Astrocyte (in vitro differentiated cells and primary cell): ENCODE measurements at regions not wholly inside any gene's neighbourhood (a gene's known extent, or its start where the extent isn't known, plus 50 kb on each side); places are given as distances from the start of the nearest gene placed in this dataset.

Experiments
- DNase-seq: peaks from one replicate; pipeline ENCODE4 v3.0.0-alpha.2; 2010; ENCODE audit warnings: low read depth
- FAIRE-seq: peaks from 2 replicates; lab custom pipeline; 2011; peaks lifted over from hg19 to GRCh38; lab: Jason Lieb, UNC
- H2AFZ ChIP-seq: 2 replicates; pipeline ENCODE4 v1.6.0; 2012; ENCODE audit warnings: low read depth, low read length, inconsistent platforms
- H3K27ac ChIP-seq: 2 replicates; pipeline ENCODE4 v1.5.1; 2011; ENCODE audit warnings: low read depth, low read length, inconsistent platforms
- H3K27me3 ChIP-seq: 2 replicates; pipeline ENCODE4 v1.6.0; 2011; ENCODE audit warnings: low read length, inconsistent platforms; ENCODE audit not compliant: insufficient read depth
- H3K36me3 ChIP-seq: 2 replicates; pipeline ENCODE4 v1.5.1; 2011; ENCODE audit warnings: low read length, inconsistent platforms; ENCODE audit not compliant: insufficient read depth
- H3K4me1 ChIP-seq: 2 replicates; pipeline ENCODE4 v1.5.1; 2011; ENCODE audit warnings: low read length, inconsistent platforms; ENCODE audit not compliant: insufficient read depth
- H3K4me2 ChIP-seq: 2 replicates; pipeline ENCODE4 v1.6.0; 2012; ENCODE audit warnings: low read length, inconsistent platforms
- H3K4me3 ChIP-seq: 2 replicates; pipeline ENCODE4 v1.5.1; 2011; ENCODE audit warnings: low read depth, mild to moderate bottlenecking, low read length, inconsistent platforms; ENCODE audit not compliant: insufficient read depth
- H3K79me2 ChIP-seq: 2 replicates; pipeline ENCODE4 v1.6.0; 2012; ENCODE audit warnings: mild to moderate bottlenecking, low read length, inconsistent platforms; ENCODE audit not compliant: insufficient read depth
- H3K9ac ChIP-seq: 2 replicates; pipeline ENCODE4 v1.6.0; 2012; ENCODE audit warnings: mild to moderate bottlenecking, low read length, inconsistent platforms
- H3K9me3 ChIP-seq: 2 replicates; pipeline ENCODE4 v1.5.1; 2012; ENCODE audit warnings: low read depth, mild to moderate bottlenecking, low read length, inconsistent platforms; ENCODE audit not compliant: insufficient read depth
- H4K20me1 ChIP-seq: 2 replicates; pipeline ENCODE4 v1.6.0; 2012; ENCODE audit warnings: low read length, inconsistent platforms; ENCODE audit not compliant: insufficient read depth
- H3K27ac Mint-ChIP-seq: one replicate; pipeline ENCODE4 v1.8.0; 2021; ENCODE audit warnings: mild to moderate bottlenecking, mixed read lengths; ENCODE audit not compliant: unreplicated experiment
- H3K27me3 Mint-ChIP-seq: one replicate; pipeline ENCODE4 v1.8.0; 2021; ENCODE audit warnings: low read depth, mixed read lengths; ENCODE audit not compliant: unreplicated experiment
- H3K36me3 Mint-ChIP-seq: one replicate; pipeline ENCODE4 v1.8.0; 2021; ENCODE audit warnings: low read depth, mixed read lengths; ENCODE audit not compliant: unreplicated experiment
- H3K4me1 Mint-ChIP-seq: one replicate; pipeline ENCODE4 v1.8.0; 2021; ENCODE audit warnings: low read depth, mixed read lengths; ENCODE audit not compliant: unreplicated experiment
- H3K4me3 Mint-ChIP-seq: one replicate; pipeline ENCODE4 v1.8.0; 2021; ENCODE audit warnings: mild to moderate bottlenecking, moderate library complexity, mixed read lengths; ENCODE audit not compliant: unreplicated experiment
- H3K9me3 Mint-ChIP-seq: one replicate; pipeline ENCODE4 v1.8.0; 2021; ENCODE audit warnings: mild to moderate bottlenecking, mixed read lengths; ENCODE audit not compliant: unreplicated experiment
- EZH2 ChIP-seq: IDR thresholded peaks from 2 replicates; pipeline ENCODE4 v1.6.1; 2012; ENCODE audit warnings: mild to moderate bottlenecking, low read length, inconsistent platforms; ENCODE audit not compliant: insufficient read depth
- TF ChIP-seq, protein P1 (sequence below): IDR thresholded peaks from 2 replicates; pipeline ENCODE4 v1.5.1; 2011; ENCODE audit warnings: low read depth, mild to moderate bottlenecking, inconsistent platforms, low read length, moderate library complexity; ENCODE audit not compliant: insufficient read depth

- H3K4me1 ChIP-seq, result no peaks in the 10 kb centered on the region
- H3K36me3 ChIP-seq, result no peaks in the 10 kb centered on the region
- no peak overlapping the region for H3K4me3 ChIP-seq
- no peaks in the 10 kb centered on the region for H4K20me1 ChIP-seq
- H3K4me1 Mint-ChIP-seq, result no peaks in the 10 kb centered on the region
- no peaks in the 10 kb centered on the region for H3K9me3 Mint-ChIP-seq
- no peak overlapping the region for H3K4me3 Mint-ChIP-seq
- no peaks in the 10 kb centered on the region for H3K9me3 ChIP-seq
- no peak overlapping the region for H3K9ac ChIP-seq
- DNase-seq (no peak), FAIRE-seq (no peak)
- no peaks in the 10 kb centered on the region for H3K36me3 Mint-ChIP-seq
- H3K27me3 ChIP-seq, result no peaks in the 10 kb centered on the region
- no peak for TF ChIP-seq EZH2
- TF ChIP-seq, protein P1, sequence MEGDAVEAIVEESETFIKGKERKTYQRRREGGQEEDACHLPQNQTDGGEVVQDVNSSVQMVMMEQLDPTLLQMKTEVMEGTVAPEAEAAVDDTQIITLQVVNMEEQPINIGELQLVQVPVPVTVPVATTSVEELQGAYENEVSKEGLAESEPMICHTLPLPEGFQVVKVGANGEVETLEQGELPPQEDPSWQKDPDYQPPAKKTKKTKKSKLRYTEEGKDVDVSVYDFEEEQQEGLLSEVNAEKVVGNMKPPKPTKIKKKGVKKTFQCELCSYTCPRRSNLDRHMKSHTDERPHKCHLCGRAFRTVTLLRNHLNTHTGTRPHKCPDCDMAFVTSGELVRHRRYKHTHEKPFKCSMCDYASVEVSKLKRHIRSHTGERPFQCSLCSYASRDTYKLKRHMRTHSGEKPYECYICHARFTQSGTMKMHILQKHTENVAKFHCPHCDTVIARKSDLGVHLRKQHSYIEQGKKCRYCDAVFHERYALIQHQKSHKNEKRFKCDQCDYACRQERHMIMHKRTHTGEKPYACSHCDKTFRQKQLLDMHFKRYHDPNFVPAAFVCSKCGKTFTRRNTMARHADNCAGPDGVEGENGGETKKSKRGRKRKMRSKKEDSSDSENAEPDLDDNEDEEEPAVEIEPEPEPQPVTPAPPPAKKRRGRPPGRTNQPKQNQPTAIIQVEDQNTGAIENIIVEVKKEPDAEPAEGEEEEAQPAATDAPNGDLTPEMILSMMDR, result no peak
- no peaks in the 10 kb centered on the region for H3K79me2 ChIP-seq
- H3K27ac Mint-ChIP-seq, result no peak overlapping the region
- peaks cover 2% of the 10 kb centered on the region for H3K27me3 Mint-ChIP-seq
- no peak overlapping the region for H2AFZ ChIP-seq
- H3K27ac ChIP-seq, result no peak overlapping the region
- no peak overlapping the region for H3K4me2 ChIP-seq
Observed at GRCh38 chr7:32262315-32262714, 192.1 kb upstream of the PDE1C start.

- no peak overlapping the region for H3K27ac ChIP-seq
- H3K27me3 Mint-ChIP-seq, result no peaks in the 10 kb centered on the region
- no peak overlapping the region for H3K4me3 Mint-ChIP-seq
- no peaks in the 10 kb centered on the region for H3K4me1 Mint-ChIP-seq
- no peak overlapping the region for H3K4me3 ChIP-seq
- H3K79me2 ChIP-seq, result no peaks in the 10 kb centered on the region
- H2AFZ ChIP-seq, result no peak overlapping the region
- no peak overlapping the region for H3K4me2 ChIP-seq
- DNase-seq (no peak), FAIRE-seq (no peak)
- H3K36me3 ChIP-seq, result no peaks in the 10 kb centered on the region
- H3K27ac Mint-ChIP-seq, result no peak overlapping the region
- H3K36me3 Mint-ChIP-seq, result no peaks in the 10 kb centered on the region
- no peaks in the 10 kb centered on the region for H3K27me3 ChIP-seq
- H3K9me3 ChIP-seq, result no peaks in the 10 kb centered on the region
- H4K20me1 ChIP-seq, result no peaks in the 10 kb centered on the region
- H3K4me1 ChIP-seq, result no peaks in the 10 kb centered on the region
- H3K9ac ChIP-seq, result no peak overlapping the region
- TF ChIP-seq, protein P1, result no peak
- TF ChIP-seq EZH2, result no peak
- no peaks in the 10 kb centered on the region for H3K9me3 Mint-ChIP-seq
Observed at GRCh38 chr7:32259931-32260596, 189.9 kb upstream of the PDE1C start.

DNA sequence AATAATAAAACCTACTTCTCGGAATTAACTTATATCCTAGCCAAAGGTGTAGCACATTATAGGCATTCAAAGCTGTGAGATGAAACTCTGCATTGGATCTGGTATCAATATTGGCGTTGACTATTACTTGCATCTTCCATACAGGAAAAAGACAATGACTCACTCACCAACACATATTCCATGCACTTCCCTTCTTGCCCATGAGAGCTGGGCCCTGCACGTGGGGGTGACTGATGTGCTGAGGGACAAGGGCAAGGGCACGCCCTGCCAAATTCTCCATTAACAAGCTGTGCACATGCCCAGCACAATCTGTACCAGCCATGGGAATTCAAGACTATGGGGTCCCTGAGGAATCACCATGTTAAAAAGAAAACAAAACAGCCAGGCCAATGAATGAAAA is 188.1 kb upstream of the PDE1C start:
- no peak overlapping the region for H2AFZ ChIP-seq
- H3K36me3 ChIP-seq, result no peaks in the 10 kb centered on the region
- no peak for DNase-seq
- no peak overlapping the region for H3K9ac ChIP-seq
- no peak for FAIRE-seq
- H3K4me1 Mint-ChIP-seq, result no peaks in the 10 kb centered on the region
- no peaks in the 10 kb centered on the region for H3K79me2 ChIP-seq
- H3K27me3 Mint-ChIP-seq, result no peaks in the 10 kb centered on the region
- no peak for TF ChIP-seq EZH2
- TF ChIP-seq, protein P1, result no peak
- H4K20me1 ChIP-seq, result no peaks in the 10 kb centered on the region
- no peaks in the 10 kb centered on the region for H3K36me3 Mint-ChIP-seq
- no peaks in the 10 kb centered on the region for H3K9me3 ChIP-seq
- no peak overlapping the region for H3K27ac Mint-ChIP-seq
- H3K4me3 Mint-ChIP-seq, result no peak overlapping the region
- H3K4me3 ChIP-seq, result no peak overlapping the region
- H3K4me2 ChIP-seq, result no peak overlapping the region
- no peaks in the 10 kb centered on the region for H3K27me3 ChIP-seq
- no peaks in the 10 kb centered on the region for H3K9me3 Mint-ChIP-seq
- H3K4me1 ChIP-seq, result no peaks in the 10 kb centered on the region
- no peak overlapping the region for H3K27ac ChIP-seq
